Glomerular visceral epithelial cell (primary cell): ENCODE measurements at regions not wholly inside any gene's neighbourhood (a gene's known extent, or its start where the extent isn't known, plus 50 kb on each side); places are given as distances from the start of the nearest gene placed in this dataset.
"Not testable (repeated sequence)": the region's sequence is repeated elsewhere in the genome, so short reads cannot be mapped to it uniquely, and the experiment has no call there.

Experiments used
- DNase-seq: peaks from one replicate; pipeline ENCODE4 v3.0.0-alpha.2; 2016; ENCODE audit errors: extremely low spot score

DNA sequence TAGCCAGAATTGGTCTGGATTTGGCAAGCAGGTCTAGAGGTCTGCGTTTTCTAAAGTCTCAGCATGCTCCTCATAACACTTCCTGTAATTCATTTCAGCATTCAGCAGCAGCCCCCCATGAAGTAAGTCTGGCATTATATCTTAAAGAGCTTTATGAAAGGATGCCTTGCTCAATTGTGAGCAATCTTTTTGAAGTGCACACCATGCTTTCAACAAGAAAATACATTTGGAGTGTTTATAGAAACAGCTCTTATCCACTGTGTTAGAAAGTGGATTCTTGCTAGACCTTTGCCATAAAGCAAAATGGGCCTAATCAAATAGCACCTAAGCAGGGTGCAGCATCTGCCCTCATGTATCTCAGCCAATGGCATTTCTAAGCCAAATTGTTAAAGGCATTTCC, 378.0 kb upstream of the AKR1E2 start:
- DNase-seq: no peak

DNA sequence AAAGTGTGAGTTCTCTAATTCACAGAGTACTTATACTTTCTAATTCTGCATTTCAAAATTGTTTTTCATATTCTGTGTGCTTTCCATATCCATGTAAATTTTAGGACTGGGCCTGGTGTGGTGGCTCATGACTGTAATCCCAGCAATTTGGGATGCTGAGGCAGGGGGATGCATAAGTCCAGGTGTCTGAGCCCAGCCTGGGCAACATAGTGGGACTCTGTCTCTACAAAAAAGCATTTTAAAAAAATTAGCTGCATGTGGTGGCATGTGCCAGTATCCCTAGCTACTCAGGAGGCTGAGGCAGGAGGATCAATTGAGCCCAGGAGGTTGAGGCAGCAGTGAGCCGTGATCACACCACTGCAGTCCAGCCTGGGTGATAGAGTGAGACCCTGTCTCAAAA, 382.6 kb upstream of the AKR1E2 start:
- DNase-seq: no peak

DNA sequence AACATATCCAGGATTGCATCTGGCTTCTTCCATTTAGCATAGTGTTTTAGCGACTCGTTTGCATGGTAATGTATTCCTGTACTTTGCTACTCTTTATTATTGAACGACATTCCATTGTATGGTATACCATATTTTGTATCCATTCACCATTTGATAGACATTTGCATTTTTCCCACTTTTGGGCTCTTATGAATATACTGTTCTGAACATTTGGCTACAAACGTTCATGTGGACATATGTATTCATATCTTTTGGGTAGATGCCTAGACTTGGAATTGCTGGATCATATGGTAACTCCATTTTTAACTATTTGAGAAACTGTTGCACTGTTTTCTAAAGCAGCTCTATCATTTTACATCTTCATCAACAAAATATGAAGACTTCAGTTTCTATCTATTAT, 383.7 kb upstream of the AKR1E2 start:
- no peak for DNase-seq

DNA sequence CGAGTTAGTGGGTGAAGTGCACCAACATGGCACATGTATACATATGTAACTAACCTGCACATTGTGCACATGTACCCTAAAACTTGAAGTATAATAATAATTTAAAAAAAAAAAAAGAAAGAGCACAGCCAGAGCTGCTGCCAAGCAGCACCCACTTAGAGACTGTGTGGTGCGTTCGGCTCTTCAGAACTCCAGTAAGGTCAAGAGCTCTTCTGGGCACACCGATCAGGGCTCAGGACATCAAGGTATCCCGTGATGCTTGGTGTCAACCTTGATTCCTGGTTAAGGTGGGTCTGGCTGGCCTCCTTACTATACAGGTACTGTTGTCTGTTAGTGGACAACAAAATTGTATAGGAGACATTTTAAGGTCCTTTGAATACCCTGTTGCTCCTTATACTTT, 385.7 kb upstream of the AKR1E2 start:
- DNase-seq: no peak

DNA sequence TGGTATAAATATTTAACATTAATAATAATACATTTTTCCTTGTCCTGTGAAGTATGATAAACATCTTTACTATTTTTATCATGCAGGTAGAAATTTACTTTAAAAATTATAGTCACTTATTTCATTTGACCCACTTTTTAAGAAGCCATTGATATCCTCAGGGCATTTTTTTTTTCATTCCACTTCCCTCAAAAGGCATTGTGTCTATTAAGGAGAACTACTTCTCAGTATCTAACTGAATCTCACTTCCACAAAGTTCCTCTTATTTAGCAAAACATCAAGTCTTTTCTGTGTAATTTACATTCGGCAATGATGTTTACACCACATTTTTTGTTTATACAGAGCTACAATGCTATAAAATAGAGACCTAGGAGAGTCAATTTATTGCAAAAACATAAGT, 388.2 kb upstream of the AKR1E2 start:
- no peak for DNase-seq

DNA sequence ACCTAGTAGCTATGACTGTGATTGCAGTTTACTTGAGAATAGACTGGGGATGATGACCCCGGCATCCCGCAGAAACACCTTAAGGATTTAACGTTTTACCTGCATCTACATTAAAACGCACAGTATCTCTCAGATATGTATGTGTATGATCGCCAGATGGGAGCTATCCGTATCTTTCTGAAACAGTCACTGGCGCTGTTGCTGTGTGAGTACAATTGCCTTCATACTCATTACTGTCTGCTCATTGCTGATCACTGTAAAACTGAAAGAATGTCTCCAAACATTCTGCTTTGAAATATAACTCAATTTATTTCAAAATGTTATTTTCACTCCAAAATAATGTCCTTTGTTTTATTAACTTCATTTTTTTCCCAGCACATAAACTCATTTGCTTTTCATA, 388.9 kb upstream of the AKR1E2 start:
- DNase-seq: no peak

DNA sequence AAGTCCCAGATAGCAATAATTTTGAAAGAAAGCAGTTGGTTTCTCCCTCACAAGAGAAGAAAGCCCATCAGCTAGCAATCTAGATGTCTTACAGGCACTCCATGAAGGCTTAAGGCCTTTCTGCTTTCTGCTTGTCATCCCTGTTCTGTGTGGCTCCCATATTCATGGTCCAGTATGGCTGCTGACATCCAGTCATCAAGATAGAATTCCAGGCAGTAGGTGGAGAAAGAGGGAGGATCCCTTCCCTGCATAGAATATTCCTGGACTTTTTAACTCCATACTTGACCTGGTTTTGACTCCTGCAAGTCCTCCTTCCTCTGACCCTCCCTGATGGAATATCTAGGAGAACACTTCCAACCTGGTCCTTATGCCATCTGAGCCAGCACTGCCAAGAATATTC, 389.9 kb upstream of the AKR1E2 start:
- DNase-seq: no peak

DNA sequence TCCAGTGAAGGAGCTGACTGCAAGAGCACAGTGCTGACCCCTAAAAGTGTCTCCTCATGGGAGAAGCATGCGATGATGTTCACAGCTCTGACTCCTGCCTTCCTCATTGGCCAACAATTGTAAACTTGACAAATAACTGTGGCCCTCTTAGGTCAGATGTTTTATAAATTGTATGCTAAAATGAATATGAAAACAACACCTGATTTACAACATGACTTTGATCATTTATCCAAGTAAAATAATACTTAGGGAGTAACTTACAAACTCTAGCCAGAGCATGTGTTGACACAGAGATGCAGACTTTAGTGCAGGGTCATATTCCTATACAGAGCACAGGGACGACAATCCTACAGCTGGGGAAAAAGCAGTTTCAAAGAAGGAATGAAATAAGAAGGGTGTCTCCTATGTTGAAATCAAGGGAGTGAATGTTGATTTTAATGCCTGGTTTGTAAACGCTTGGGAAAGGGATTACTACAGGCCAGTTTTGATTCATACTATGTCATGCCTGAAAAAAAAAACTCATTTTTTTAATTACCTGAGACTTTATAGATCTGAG, 391.4 kb upstream of the AKR1E2 start:
- DNase-seq: no peak

DNA sequence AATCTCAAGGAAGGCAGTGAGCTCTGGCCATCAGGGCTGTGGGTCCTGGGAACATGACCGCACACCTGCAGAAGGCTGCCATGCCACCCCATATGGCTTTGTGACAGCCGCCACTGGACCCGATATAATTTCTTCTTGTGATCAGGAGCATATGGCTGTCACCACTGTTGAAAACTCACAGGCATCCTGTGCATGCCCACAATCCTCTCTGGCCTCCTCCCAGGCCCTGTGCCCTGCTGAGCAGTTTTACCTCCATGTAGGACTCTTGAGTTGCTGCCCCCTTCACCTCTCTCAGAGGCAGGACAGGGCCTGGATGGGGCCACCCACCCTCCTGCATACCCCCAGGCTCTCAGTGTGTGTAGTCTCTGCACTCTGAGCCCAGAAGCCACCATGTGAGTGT, 391.9 kb upstream of the AKR1E2 start:
- no peak for DNase-seq

DNA sequence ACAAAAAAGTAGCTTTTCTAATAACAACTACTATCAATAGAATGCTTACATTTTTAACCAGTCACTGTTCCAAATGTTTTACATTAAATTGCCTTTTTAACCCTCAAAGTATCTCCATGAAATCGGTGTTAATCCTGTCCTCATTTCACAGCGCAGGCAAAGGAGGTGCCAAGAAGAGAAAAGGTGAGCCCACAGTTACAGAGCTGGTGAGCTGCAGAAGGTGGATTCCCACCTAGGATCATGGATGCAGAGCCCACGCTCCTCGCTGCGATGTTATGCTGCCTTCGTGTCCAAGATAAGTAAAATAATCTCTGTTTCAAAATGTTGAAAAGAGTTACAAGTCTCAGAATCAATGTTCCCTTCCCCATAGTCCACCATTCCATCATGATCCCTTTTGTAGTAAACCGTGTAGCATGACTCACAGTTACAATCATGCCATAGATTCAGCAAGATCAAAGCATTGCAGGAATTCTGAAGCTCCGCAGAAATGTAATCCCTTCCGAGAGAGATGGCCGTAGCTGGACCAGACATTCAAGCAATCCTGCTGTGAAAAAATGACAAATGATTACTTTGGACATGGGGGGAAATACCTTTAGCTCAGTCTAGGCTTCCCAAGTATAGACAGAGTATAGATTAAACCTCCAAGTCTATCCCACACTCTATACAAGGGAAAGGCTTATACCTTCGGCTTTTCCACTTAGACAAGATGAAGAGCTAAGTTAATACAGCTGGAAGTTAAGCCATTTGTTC, 394.7 kb upstream of the AKR1E2 start:
- no peak for DNase-seq

DNA sequence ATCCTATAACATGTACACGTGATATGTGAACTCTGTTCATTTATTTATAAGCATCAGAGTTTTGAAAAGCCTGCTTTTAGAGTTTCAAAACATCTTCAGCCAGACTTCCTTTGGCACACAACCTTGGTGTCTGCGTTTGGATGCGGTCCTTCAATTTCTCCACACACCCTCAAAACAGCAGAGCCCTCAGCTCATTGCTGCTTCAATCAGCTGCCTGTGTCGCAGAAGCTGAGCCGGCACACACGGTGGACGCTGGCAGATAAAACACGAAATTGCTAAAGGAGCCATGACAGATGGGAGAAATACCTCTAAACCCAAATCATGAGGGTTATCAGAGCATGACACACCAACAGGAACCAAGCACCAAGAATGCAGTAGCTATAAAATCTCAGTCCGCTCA, 396.4 kb upstream of the AKR1E2 start:
- no peak for DNase-seq

DNA sequence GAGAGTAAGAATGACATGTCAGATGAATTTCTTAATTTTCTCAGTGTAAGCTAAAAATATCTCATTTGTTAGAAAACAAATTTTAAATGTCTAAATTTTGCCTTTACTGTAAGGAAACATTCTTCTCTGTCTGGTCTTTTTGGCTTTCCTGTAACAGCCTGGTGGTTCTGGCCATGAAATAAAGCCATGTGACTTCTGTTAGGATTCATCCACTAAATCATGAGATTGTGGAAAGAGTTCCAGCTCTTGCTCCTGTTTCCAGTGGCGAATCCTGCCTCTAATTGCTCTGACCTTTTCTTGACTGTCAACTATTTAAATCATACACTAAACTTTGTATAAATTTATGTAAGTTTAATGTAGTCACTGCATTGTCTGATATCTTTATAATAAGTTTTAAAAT, 398.5 kb upstream of the AKR1E2 start:
- DNase-seq: no peak

DNA sequence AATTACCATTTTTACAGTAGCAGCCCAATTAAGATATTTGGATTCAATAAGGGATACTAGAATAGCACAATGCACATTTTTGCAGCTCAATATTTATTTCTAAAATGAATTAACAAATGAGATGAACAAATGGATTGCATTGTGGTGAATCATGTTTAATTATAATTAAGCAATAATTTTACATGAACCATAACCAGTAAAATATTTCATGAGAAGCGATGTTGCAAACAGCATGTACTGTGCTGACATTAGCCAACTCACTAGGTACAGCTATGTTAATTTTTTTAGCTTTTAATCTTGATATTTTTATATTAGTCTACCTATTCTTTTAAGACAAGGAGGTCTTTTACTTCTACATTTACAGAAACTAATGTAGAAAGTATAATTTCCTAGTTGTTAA, 399.1 kb upstream of the AKR1E2 start:
- DNase-seq: no peak

DNA sequence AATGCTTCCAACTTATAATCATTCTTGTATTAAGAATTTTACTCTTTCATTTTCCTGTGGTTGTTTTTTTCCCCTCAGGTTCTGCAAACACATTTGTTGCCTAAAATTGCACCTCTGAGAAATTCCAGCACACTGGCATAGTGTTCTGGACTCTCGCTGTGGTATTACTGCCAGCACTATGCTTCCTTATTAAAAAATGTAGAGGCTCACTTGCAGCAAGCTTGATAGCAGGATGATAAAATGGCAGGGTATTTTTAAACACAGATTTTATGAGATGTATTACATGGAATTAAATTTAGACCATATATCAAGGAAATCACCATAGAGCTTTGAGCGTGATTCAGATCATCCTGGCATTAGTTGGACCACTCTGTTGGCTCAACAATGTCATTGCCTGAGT, 416.7 kb upstream of the AKR1E2 start:
- DNase-seq: no peak

DNA sequence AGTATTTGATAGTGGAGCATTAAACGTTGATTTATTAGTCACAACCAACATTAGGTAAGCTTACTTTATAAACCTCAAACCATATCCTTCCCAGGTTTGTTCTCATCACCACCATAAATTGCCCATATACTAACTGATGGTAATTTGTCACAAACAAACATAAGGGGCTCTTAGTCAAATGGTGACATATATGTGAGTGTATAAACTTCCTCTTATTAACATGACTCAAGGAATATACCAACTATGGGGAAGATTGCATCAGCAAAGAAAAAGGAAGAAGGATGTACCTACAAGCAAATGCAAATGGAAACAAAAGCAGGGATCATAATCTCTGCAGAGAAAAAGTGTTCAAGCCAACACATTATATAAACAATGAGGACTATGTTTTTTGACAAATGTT, 418.2 kb upstream of the AKR1E2 start:
- DNase-seq: no peak

DNA sequence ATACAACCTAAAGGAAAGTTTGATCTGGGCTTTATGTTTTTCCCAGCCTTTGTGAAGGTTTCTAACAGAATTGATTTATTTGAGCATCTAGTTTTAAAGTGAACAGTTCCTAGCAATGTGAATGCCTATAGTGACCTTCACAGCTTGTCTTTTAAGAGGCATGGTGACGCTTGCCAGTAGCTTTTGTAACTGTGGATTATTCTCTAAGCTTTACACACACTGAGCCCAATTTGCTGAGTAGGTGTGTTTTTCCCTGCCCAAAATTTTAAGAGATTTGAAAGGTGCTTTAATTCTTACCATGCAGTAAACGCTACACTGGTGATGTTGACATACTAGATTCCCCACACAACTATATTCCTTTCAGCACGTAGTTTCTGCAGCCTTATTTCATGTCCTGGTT, 420.2 kb upstream of the AKR1E2 start:
- DNase-seq: no peak

DNA sequence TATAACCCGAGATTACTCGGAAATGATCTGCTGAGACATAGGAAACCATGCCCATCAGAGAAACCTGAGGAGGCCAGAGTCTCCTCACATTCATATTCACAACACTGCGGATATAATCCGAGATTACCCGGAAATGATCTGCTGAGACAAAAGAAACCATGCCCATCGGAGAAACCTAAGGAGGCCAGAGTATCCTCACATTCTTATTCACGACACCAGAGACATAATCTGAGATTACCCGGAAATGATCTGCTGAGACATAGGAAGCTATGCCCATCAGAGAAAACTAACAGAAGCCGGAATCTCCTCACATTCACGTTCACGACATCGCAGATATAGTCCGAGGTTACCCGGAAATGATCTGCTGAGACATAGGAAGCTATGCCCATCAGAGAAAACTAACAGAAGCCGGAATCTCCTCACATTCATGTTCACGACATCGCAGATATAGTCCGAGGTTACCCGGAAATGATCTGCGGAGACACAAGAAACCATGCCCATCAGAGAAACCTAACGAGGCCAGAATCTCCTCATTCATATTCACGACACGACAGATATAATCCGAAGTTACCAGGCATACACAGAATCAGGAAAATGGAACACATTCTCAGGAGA, 422.3 kb upstream of the AKR1E2 start:
- no peak for DNase-seq

DNA sequence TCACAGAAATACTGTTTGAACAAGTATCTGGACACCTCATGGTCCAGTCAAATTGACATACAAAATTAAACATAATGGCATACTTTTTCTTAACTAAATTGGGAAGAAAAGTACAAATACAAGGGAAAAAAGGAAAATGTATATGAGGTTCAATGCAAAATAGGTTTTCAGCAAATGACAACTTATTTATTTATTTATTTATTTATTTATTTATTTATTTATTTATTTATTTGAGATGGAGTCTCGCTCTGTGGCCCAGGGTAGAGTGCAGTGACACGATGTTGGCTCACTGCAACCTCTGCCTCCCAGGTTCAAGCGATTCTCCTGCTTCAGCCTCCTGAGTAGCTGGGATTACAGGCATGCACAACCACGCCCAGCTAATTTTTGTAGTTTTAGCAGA, 424.9 kb upstream of the AKR1E2 start:
- not testable (repeated sequence) for DNase-seq

DNA sequence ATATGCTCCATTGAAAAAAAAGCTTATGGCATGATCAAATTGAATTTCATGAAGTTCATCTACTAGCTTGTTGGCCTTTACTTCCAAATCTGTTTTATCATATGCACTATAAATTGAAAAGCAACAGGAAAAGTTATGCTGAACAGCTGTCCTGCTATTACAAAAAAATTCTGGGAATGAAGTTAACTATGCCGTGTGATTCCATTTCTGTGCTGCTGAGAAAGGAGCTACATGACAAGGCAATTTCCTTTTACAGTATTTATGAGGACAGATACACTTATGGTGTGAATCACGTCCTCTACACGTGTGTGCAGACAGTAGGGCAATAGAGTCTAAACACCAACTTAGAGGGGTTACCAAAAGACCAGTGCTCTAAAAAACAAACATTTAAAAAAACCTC, 426.5 kb upstream of the AKR1E2 start:
- DNase-seq: no peak

DNA sequence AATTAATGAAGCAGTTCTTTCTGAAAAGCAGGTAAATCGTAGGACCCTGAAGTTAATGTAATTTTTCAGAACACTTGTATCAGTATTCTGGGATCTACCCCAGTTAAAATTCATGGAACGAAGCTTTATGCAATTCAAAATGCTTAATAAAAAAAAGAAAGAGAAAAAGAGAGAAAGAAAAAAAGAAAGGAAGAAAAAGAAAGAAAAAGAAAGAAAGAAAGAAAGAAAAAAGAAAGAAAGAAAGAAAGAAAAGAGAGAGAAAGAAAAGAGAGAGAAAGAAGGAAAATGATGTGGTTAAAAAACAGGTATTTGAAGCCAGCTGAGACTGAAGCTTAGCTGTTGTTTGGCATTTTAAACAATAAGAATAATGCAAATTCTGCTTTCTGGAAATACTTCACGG, 427.4 kb upstream of the AKR1E2 start:
- no peak for DNase-seq

DNA sequence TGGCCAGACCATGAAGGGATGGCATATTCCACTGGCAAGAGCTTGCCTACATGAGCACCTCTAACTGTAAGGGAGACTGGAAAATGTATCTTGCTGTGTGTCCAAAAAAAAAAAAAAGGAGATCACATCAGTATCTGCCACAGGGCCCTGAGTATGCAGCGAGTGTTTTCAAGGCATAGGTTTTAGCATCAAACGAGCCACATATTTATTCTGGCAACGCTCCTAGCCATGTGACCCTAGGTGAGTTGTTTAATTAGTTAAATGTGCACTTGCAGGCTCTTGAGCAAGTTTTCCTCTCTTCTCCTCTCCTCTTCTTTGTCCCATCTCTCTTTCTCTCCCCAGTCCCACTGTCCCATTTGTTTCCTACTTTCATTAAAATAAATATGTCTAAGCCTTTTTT, 428.7 kb upstream of the AKR1E2 start:
- no peak for DNase-seq

DNA sequence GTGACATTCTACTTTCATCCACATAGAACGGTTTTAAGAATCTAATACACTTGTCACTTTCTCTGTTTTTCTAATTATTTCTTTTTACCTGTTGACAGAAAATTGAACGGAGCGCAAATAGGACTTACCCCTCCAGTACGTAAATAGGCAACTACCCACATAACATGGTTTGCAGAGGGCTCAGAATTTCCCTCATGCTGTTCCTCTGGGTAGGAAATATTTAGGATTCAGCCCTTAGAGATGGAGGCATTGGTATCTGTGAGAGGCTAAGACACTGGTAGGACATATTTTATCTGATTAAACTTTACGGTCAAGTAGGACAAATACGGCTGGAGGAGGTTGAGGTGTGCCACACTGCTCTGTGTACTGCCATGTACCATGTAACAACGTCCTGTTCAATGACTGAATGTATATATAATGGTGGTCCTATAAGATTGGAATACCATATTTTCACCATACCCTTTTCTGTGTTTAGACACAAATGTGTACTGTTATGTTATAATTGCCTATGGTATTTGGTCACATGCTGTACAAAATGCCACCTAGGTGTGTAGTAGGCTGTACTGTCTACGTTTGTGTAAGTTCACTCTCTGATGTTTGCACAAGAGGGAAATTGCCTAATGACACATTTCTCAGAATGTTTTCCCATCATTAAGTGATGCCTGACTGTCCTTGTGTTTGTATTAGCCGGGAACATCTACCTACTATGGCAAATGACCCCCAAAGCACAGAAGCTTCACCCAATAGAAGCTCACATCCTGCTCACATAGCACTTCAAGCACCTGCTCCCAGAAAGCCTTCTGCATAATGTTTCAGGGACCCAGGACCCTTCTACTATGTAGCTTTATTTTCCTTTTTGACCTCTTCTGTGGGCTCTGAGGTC, 429.4 kb upstream of the AKR1E2 start:
- no peak for DNase-seq

DNA sequence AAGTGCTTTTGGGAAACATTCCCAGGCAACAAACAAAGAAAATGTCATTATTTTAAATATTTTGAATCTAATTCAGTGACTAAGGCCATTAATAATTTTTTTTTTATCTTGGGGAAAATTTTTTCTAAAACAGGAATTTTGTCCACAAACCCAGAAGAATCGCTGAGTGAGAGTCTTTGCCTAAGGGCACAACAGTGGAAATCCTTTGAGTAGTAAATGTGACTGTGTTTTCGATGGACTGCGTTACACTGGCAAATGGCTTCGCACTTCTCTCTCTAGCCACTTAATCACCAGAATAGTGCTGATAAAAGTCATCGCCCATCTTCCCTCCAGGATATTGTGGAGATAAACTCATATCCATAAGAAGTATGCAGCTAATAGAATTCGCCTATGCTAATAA, 430.3 kb upstream of the AKR1E2 start:
- no peak for DNase-seq
